Nephron (organoid): ENCODE measurements at regions not wholly inside any gene's neighbourhood (a gene's known extent, or its start where the extent isn't known, plus 50 kb on each side); places are given as distances from the start of the nearest gene placed in this dataset.
"Not testable (repeated sequence)": the region's sequence is repeated elsewhere in the genome, so short reads cannot be mapped to it uniquely, and the experiment has no call there.

Experiments
- H3K27ac Mint-ChIP-seq, 3 experiments: 2 replicates each; pipeline ENCODE4 v1.8.0; 2020; ENCODE audit warnings: mixed read lengths in 3 of 3, mild to moderate bottlenecking in 2 of 3, moderate library complexity in 1 of 3
- H3K27me3 Mint-ChIP-seq: 2 replicates; pipeline ENCODE4 v1.8.0; 2021; ENCODE audit warnings: low read depth, mild to moderate bottlenecking, moderate library complexity, mixed read lengths
- H3K36me3 Mint-ChIP-seq: 2 replicates; pipeline ENCODE4 v1.8.0; 2020; ENCODE audit warnings: low read depth, mixed read lengths
- H3K4me1 Mint-ChIP-seq: 2 replicates; pipeline ENCODE4 v1.8.0; 2020; ENCODE audit warnings: mixed read lengths
- H3K4me3 Mint-ChIP-seq, 3 experiments: 2 replicates each; pipeline ENCODE4 v1.8.0; 2020; ENCODE audit warnings: mild to moderate bottlenecking in 3 of 3, mixed read lengths in 3 of 3, moderate library complexity in 2 of 3
- H3K9me3 Mint-ChIP-seq: 2 replicates; pipeline ENCODE4 v1.8.0; 2020; ENCODE audit warnings: mixed read lengths
- TF ChIP-seq, protein P1 (sequence below), 3 experiments: fragments of 200-600 bp; sonication (generic); IDR thresholded peaks; one replicate each; pipeline ENCODE4 v1.5.0; 2021; ENCODE audit warnings: antibody characterized with exemption in 3 of 3; ENCODE audit not compliant: unreplicated experiment in 3 of 3

DNA sequence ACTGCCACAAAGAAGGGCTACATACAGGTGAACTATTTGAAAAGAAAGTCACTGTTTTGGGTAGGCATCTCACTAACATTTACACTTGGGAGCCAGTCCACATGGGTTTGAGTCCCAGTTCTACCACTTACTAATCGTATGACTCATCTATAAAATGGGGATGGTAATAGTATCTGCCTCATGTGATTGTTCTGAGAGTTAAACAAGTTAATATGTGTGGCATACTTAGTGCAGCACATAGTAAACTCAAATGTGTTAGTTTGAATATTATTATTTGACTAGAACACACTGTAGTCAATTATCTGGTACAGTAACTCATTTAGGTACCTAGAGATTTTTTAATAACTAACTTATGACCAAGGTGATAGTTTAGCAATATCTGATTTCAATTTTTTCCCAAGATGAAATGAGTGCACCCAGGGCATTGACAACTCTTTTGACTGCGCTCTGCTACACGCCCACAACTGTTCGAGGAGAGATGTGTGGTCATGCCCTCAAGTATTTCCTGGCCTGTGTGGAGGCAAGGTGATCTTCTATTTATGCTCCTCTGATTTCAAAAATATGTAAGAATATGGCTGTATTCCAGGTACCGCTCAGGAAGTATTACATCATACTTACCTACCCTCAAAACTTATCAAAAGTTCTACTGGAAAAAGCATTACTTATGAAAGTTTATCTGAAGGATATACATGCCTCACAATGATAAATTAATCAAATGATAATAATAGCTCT, 210.6 kb upstream of the EGLN3 start:
- H3K27me3 Mint-ChIP-seq: peaks cover 3% of the 10 kb centered on the region

DNA sequence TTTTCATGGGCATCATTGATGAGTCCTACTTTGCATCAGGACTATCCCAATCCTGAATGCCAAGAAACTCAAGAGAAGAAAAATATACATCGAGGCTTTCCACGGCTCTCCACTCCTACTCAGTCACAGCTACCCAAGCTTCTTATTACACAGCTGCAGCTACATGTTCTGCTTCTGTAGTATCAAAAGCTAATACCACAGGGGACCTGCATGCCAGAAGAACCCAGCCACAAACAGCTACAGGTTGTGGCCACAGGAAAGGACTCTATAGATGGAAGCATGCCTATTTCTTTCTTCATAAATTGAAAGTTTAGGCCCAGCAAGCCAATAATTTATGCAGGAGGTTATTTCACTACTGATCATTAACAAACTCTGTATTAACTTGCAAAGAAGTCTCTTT, 209.7 kb upstream of the EGLN3 start:
- H3K27ac Mint-ChIP-seq: no peak overlapping the region
- H3K4me1 Mint-ChIP-seq: peaks cover 9% of the 10 kb centered on the region
- H3K36me3 Mint-ChIP-seq: no peaks in the 10 kb centered on the region
- H3K27me3 Mint-ChIP-seq: peaks cover 3% of the 10 kb centered on the region
- TF ChIP-seq, protein P1, sequence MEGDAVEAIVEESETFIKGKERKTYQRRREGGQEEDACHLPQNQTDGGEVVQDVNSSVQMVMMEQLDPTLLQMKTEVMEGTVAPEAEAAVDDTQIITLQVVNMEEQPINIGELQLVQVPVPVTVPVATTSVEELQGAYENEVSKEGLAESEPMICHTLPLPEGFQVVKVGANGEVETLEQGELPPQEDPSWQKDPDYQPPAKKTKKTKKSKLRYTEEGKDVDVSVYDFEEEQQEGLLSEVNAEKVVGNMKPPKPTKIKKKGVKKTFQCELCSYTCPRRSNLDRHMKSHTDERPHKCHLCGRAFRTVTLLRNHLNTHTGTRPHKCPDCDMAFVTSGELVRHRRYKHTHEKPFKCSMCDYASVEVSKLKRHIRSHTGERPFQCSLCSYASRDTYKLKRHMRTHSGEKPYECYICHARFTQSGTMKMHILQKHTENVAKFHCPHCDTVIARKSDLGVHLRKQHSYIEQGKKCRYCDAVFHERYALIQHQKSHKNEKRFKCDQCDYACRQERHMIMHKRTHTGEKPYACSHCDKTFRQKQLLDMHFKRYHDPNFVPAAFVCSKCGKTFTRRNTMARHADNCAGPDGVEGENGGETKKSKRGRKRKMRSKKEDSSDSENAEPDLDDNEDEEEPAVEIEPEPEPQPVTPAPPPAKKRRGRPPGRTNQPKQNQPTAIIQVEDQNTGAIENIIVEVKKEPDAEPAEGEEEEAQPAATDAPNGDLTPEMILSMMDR (IDR thresholded peaks at IDR 0.05; ENCODE audit: unreplicated experiment in 3 of 3): no peak
- H3K9me3 Mint-ChIP-seq: peaks cover 5% of the 10 kb centered on the region
- no peak overlapping the region for H3K4me3 Mint-ChIP-seq

More for the DNA sequence above, 210.6 kb upstream of the EGLN3 start:
- Mint-ChIP-seq H3K9me3 (peaks cover 2% of the 10 kb centered on the region), H3K4me3 (no peak overlapping the region), H3K4me1 (peaks cover 9% of the 10 kb centered on the region), H3K36me3 (no peaks in the 10 kb centered on the region), H3K27ac (no peak overlapping the region)
- TF ChIP-seq, protein P1 (IDR thresholded peaks at IDR 0.05; ENCODE audit: unreplicated experiment in 3 of 3): no peak

DNA sequence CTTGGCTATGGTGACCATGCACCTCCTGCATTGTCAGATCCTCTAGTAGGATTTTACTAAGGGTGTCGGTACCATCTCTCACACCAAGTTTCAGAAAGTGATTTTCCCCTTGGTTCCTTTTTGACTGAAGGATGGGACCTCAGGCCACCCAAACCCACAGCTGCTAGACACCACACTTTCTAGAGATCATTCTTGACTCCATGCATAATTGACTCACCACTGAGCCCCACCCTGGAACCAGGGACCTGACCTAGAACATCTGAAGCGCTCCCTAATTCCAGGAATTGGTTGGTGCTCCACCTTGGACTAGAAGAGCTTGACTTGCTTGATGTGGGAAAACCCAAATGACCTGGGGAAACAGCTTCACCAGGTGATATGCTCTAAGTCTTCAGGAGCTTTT, 206.8 kb upstream of the EGLN3 start:
- Mint-ChIP-seq H3K36me3 (no peaks in the 10 kb centered on the region), H3K27ac (no peak overlapping the region), H3K4me1 (peaks cover 6% of the 10 kb centered on the region), H3K9me3 (peaks cover 10% of the 10 kb centered on the region), H3K27me3 (peaks cover 3% of the 10 kb centered on the region), H3K4me3 (no peak overlapping the region)
- TF ChIP-seq, protein P1 (IDR thresholded peaks at IDR 0.05; ENCODE audit: unreplicated experiment in 3 of 3): no peak

DNA sequence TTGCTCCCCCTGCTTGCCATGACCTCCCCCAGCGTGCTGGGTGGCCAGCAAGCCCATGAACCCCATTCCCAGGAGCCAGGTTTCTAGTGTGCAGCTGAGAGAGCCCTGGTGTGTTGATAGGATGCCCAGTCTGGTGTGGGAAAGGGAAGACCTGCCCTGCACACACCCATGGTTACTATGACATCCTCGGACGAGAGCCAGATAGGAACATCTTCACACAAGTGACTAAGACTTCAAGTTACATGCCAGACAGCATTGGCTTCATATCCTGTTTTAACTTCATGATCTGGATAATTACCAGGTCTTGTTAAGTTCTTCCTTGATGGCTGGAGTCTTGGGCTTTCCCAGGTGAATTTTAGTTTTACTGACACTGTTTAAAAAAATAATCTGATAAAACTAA, 196.6 kb upstream of the EGLN3 start:
- no peak overlapping the region for H3K27ac Mint-ChIP-seq
- H3K4me1 Mint-ChIP-seq: no peaks in the 10 kb centered on the region
- H3K9me3 Mint-ChIP-seq: peaks cover 48% of the 10 kb centered on the region
- no peak overlapping the region for H3K4me3 Mint-ChIP-seq
- peaks cover 4% of the 10 kb centered on the region for H3K36me3 Mint-ChIP-seq
- TF ChIP-seq, protein P1 (IDR thresholded peaks at IDR 0.05; ENCODE audit: unreplicated experiment in 3 of 3): no peak
- H3K27me3 Mint-ChIP-seq: peaks cover 10% of the 10 kb centered on the region

DNA sequence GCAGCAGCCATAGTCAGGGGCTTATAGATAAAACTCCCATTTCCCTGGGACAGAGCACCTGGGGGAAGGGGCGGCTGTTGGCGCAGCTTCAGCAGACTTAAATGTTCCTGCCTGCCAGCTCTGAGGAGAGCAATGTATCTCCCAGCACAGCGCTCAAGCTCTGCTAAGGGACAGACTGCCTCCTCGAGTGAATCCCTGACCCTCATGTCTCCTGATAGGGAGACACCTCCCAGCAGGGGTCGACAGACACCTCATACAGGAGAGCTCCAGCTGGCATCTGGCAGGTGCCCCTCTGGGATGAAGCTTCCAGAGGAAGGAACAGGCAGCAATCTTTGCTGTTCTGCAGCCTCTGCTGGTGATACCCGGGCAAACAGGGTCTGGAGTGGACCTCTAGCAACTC, 189.3 kb upstream of the EGLN3 start:
- not testable (repeated sequence) for H3K36me3 Mint-ChIP-seq, H3K27me3 Mint-ChIP-seq, H3K4me1 Mint-ChIP-seq, H3K4me3 Mint-ChIP-seq
- Mint-ChIP-seq H3K9me3 (peaks cover 41% of the 10 kb centered on the region), H3K27ac (peak overlapping the region in 2 of 3 experiments; percentile 25 to 47)

DNA sequence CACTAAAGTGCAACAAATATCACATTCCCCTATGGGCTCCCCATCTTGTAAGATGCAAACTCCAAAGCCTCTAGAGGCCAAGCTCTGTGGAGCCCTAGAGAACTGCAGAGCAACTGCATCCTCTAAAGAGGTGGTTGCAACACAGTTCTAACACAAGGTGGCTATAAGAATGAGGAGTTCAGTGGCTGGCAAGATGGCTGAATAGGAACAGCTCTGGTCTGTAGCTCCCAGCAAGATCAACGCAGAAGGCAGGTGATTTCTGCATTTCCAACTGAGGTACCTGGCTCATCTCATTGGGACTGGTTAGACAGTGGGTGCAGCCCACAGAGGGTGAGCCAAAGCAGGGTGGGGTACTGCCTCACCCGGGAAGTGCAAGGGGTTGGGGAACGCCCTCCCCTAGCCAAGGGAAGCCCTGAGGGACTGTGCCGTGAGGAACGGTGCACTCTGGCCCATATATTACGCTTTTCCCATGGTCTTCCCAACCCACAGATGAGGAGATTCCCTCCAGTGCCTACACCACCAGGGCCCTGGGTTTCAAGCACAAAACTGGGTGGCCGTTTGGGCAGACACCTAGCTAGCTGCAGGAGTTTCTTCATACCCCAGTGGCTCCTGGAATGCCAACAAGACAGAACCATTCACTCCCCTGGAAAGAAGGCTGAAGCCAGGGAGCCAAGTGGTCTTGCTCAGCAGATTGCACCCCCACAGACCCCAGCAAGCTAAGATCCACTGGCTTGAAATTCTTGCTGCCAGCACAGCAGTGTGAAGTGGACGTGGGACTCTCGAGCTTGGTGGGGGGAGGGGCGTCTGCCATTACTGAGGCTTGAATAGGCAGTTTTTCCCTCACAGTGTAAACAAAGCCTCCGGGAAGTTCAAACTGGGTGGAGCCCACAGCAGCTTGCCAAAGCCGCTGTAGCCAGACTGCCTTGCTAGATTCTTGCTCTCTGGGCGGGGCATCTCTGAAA, 188.6 kb upstream of the EGLN3 start:
- H3K27me3 Mint-ChIP-seq, H3K4me3 Mint-ChIP-seq, H3K4me1 Mint-ChIP-seq, H3K36me3 Mint-ChIP-seq: not testable (repeated sequence)
- Mint-ChIP-seq H3K9me3 (peaks cover 36% of the 10 kb centered on the region), H3K27ac (peak overlapping the region; percentile 25 to 47 (median 42))
